B cell (primary cell): ENCODE measurements at regions not wholly inside any gene's neighbourhood (a gene's known extent, or its start where the extent isn't known, plus 50 kb on each side); places are given as distances from the start of the nearest gene placed in this dataset.

Experiments
- ATAC-seq: fragments of 200-7000 bp; cut with Tn5 transposase; one replicate; pipeline ENCODE4 v1.10.0; 2021; ENCODE audit warnings: low read depth, mild to moderate bottlenecking, moderate number of reproducible peaks, moderate library complexity
- CTCF ChIA-PET: fragments of 350-600 bp; sonication (Branson Sonifier 250); formaldehyde crosslinking; loops from one replicate; lab custom pipeline; 2021; ENCODE audit warnings: antibody characterized with exemption, inconsistent platforms; lab: Charles Lee
- POLR2A ChIA-PET: fragments of 350-600 bp; sonication (Branson Sonifier 250); formaldehyde crosslinking; loops from one replicate; lab custom pipeline; 2021; ENCODE audit warnings: antibody characterized with exemption; lab: Charles Lee
- DNase-seq: peaks from one replicate; pipeline ENCODE4 v3.0.0; 2013
- H2AFZ ChIP-seq: 2 replicates; pipeline ENCODE4 v1.6.1; 2012; ENCODE audit warnings: mild to moderate bottlenecking, low read depth, low read length; ENCODE audit not compliant: insufficient read depth, poor library complexity, severe bottlenecking
- H3K27ac ChIP-seq, 2 donors: 1 replicate in 1 of 2; 2 replicates in 1 of 2; pipeline ENCODE4 v1.5.1; 2012 to 2013; ENCODE audit warnings: low read length in 2 of 2, mild to moderate bottlenecking in 2 of 2, moderate library complexity in 1 of 2
- H3K27me3 ChIP-seq, 4 experiments: fragments of 200-600 bp in 1 of 4; sonication (generic) in 1 of 4; replicated peaks in 1 of 4; 1 replicate in 2 of 4; 2 replicates in 2 of 4; pipeline versions ENCODE4 v1.6.1 to v1.7.0; 2013 to 2016; ENCODE audit warnings: low read length in 3 of 4, mild to moderate bottlenecking in 2 of 4, mixed read lengths in 1 of 4, moderate library complexity in 1 of 4; ENCODE audit not compliant: insufficient read depth in 4 of 4, control insufficient read depth in 3 of 4; ENCODE audit errors: control extremely low read depth in 1 of 4
- H3K36me3 ChIP-seq, 2 experiments: replicated peaks in 1 of 2; 1 replicate in 1 of 2; 2 replicates in 1 of 2; pipeline versions ENCODE4 v1.6.1 to v1.7.1; 2013; ENCODE audit warnings: low read length in 1 of 2; ENCODE audit not compliant: insufficient read depth in 2 of 2, control insufficient read depth in 1 of 2; ENCODE audit errors: control extremely low read depth in 1 of 2, extremely low read depth in 1 of 2
- H3K4me1 ChIP-seq, 2 donors: fragments of 200-600 bp in 1 of 2; sonication (generic) in 1 of 2; 1 replicate in 1 of 2; 2 replicates in 1 of 2; pipeline versions ENCODE4 v1.5.1 to v1.6.1; 2013 to 2017; ENCODE audit warnings: low read length in 2 of 2; ENCODE audit not compliant: control insufficient read depth in 2 of 2, insufficient read depth in 2 of 2
- H3K4me2 ChIP-seq: replicated peaks from 2 replicates; pipeline ENCODE3; 2012; ENCODE audit warnings: mild to moderate bottlenecking, low read depth, low read length; ENCODE audit not compliant: poor library complexity, severe bottlenecking
- H3K4me3 ChIP-seq, 5 experiments: fragments of 200-600 bp in 1 of 5; sonication (generic) in 1 of 5; 1 replicate in 3 of 5; 2 replicates in 2 of 5; pipeline versions ENCODE4 v1.5.1 to v1.7.0; 2011 to 2016; ENCODE audit warnings: low read length in 4 of 5, mild to moderate bottlenecking in 4 of 5, low read depth in 2 of 5, control low read depth in 1 of 5, moderate library complexity in 1 of 5; ENCODE audit not compliant: insufficient read depth in 1 of 5; ENCODE audit errors: control extremely low read depth in 1 of 5, extremely low read depth in 1 of 5
- H3K79me2 ChIP-seq: fragments of 200-600 bp; sonication (generic); one replicate; pipeline ENCODE4 v1.6.0; 2016; ENCODE audit warnings: low read length; ENCODE audit not compliant: control insufficient read depth, insufficient read depth
- H3K9ac ChIP-seq: fragments of 200-600 bp; sonication (generic); 2 replicates; pipeline ENCODE4 v1.6.1; 2017; ENCODE audit warnings: mild to moderate bottlenecking, low read length, moderate library complexity
- H3K9me3 ChIP-seq, 3 donors: one replicate each; pipeline versions ENCODE4 v1.6.1 to v1.7.1; 2013; ENCODE audit warnings: low read length in 2 of 3; ENCODE audit not compliant: control insufficient read depth in 2 of 3, insufficient read depth in 1 of 3; ENCODE audit errors: control extremely low read depth in 1 of 3
- H4K20me1 ChIP-seq: 2 replicates; pipeline ENCODE4 v1.6.0; 2012; ENCODE audit warnings: mild to moderate bottlenecking, low read length; ENCODE audit not compliant: insufficient read depth, control insufficient read depth, poor library complexity, severe bottlenecking
- H3K27ac Mint-ChIP-seq: one replicate; pipeline ENCODE4 v1.8.0; 2021; ENCODE audit warnings: mixed read lengths
- H3K27me3 Mint-ChIP-seq: one replicate; pipeline ENCODE4 v1.8.0; 2021; ENCODE audit warnings: mixed read lengths
- H3K4me1 Mint-ChIP-seq: one replicate; pipeline ENCODE4 v1.8.0; 2021; ENCODE audit warnings: mixed read lengths
- H3K4me3 Mint-ChIP-seq: one replicate; pipeline ENCODE4 v1.8.0; 2021; ENCODE audit warnings: mixed read lengths
- H3K9me3 Mint-ChIP-seq: one replicate; pipeline ENCODE4 v1.8.0; 2022; ENCODE audit warnings: mixed read lengths; ENCODE audit not compliant: insufficient read depth
- EZH2 ChIP-seq: IDR thresholded peaks from 2 replicates; pipeline ENCODE4 v1.6.1; 2012; ENCODE audit warnings: borderline replicate concordance, low read depth, mild to moderate bottlenecking, moderate library complexity, low read length; ENCODE audit not compliant: insufficient read depth, poor library complexity, severe bottlenecking
- WGBS: methylation state at CpG from one replicate; pipeline ENCODE4 v1.1.5; 2013; ENCODE audit warnings: missing lambda C conversion rate; ENCODE audit not compliant: insufficient coverage; 5-methylcytosine and 5-hydroxymethylcytosine counted together
- intact Hi-C: fragments of 100-400 bp; cut with micrococcal nuclease; formaldehyde crosslinking; loops from one replicate; pipeline ENCODE4 v1.10.0; 2022
- TF ChIP-seq, protein P1 (sequence below): fragments of 200-600 bp; IDR thresholded peaks from one replicate; pipeline ENCODE4 v1.8.0; 2022; ENCODE audit warnings: antibody characterized with exemption, mild to moderate bottlenecking

DNA sequence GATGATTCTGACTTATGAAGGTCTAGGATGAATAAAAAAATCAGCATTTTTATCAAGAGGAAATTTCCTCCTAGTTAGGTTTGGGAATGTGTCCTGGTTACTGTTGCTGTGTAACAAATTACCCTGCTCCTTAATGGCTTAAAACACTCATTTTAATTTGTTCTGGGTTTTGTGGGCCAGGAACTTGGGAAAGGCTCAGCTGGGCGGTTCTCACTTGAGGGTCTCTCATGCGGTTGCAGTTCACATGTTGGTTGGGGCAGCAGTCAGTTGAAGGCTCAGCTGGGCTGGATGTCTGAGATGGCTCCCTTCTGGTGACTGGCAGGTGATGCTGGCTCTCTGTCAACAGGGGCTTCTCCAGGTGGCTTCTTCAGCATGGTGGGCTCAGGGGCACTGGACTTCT is 214.6 kb downstream of the RBM19 start:
- intact Hi-C loops = no loop called here
- DNase-seq (no peak), ATAC-seq (no peak)
- no peak overlapping the region for H2AFZ ChIP-seq
- no peaks in the 10 kb centered on the region for H3K4me1 ChIP-seq
- peaks cover 0 to 3% (median 0%) of the 10 kb centered on the region in 3 donors for H3K9me3 ChIP-seq
- peaks cover 0 to 9% (median 1%) of the 10 kb centered on the region in 4 experiments for H3K27me3 ChIP-seq
- H3K9me3 Mint-ChIP-seq = no peaks in the 10 kb centered on the region
- no peak overlapping the region for H3K4me2 ChIP-seq
- WGBS = 100% methylated on average over 2 of the region's 2 CpGs
- no peaks in the 10 kb centered on the region for H3K36me3 ChIP-seq
- H3K79me2 ChIP-seq = no peaks in the 10 kb centered on the region
- ChIA-PET CTCF (no interaction called here), POLR2A (no interaction called here)
- no peak overlapping the region for H3K4me3 Mint-ChIP-seq
- H3K27ac ChIP-seq = no peak overlapping the region
- peaks cover 29% of the 10 kb centered on the region for H3K27me3 Mint-ChIP-seq
- no peaks in the 10 kb centered on the region for H4K20me1 ChIP-seq
- H3K9ac ChIP-seq = no peak overlapping the region
- H3K4me1 Mint-ChIP-seq = no peaks in the 10 kb centered on the region
- H3K27ac Mint-ChIP-seq = no peak overlapping the region
- TF ChIP-seq, protein P1, sequence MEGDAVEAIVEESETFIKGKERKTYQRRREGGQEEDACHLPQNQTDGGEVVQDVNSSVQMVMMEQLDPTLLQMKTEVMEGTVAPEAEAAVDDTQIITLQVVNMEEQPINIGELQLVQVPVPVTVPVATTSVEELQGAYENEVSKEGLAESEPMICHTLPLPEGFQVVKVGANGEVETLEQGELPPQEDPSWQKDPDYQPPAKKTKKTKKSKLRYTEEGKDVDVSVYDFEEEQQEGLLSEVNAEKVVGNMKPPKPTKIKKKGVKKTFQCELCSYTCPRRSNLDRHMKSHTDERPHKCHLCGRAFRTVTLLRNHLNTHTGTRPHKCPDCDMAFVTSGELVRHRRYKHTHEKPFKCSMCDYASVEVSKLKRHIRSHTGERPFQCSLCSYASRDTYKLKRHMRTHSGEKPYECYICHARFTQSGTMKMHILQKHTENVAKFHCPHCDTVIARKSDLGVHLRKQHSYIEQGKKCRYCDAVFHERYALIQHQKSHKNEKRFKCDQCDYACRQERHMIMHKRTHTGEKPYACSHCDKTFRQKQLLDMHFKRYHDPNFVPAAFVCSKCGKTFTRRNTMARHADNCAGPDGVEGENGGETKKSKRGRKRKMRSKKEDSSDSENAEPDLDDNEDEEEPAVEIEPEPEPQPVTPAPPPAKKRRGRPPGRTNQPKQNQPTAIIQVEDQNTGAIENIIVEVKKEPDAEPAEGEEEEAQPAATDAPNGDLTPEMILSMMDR = no peak
- TF ChIP-seq EZH2 = no peak
- H3K4me3 ChIP-seq = no peak overlapping the region

DNA sequence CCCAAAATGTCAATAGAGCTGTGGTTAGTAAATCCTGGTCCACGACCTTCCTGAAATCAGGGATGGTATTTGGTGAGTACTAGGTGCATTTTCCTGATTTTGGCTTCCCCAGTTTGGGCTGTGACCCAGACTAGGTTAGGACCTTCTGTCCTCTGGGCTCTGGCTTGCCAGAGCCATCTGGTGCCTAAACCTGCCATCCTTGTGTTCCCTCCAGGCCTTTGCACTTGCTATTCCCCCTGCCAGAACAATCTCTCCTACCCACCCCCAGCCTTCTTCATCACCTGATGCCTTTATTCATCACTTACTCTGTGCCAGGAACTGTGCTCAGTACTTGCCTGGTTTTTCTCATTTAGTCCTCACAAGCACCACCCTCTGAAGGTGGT is 216.7 kb downstream of the RBM19 start:
- POLR2A ChIA-PET = no interaction called here

More for the DNA sequence above, 216.7 kb downstream of the RBM19 start:
- Mint-ChIP-seq H3K4me3 (no peak overlapping the region), H3K27ac (no peak overlapping the region), H3K9me3 (no peaks in the 10 kb centered on the region), H3K27me3 (peaks cover 43% of the 10 kb centered on the region), H3K4me1 (no peaks in the 10 kb centered on the region)
- no peak overlapping the region for H3K4me2 ChIP-seq
- H3K4me3 ChIP-seq = no peak overlapping the region
- H3K27ac ChIP-seq = no peak overlapping the region
- H4K20me1 ChIP-seq = no peaks in the 10 kb centered on the region
- DNase-seq (no peak), ATAC-seq (no peak)
- peaks cover 0 to 9% (median 1%) of the 10 kb centered on the region in 4 experiments for H3K27me3 ChIP-seq
- no peaks in the 10 kb centered on the region for H3K4me1 ChIP-seq
- peaks cover 0 to 3% (median 0%) of the 10 kb centered on the region in 3 donors for H3K9me3 ChIP-seq
- no peaks in the 10 kb centered on the region for H3K79me2 ChIP-seq
- WGBS = no CpG with 5 or more reads among the region's 1 CpG
- no peaks in the 10 kb centered on the region for H3K36me3 ChIP-seq
- intact Hi-C loops = no loop called here
- H3K9ac ChIP-seq = no peak overlapping the region
- TF ChIP-seq, protein P1 = no peak
- no peak for TF ChIP-seq EZH2
- H2AFZ ChIP-seq = no peak overlapping the region
- CTCF ChIA-PET = no interaction called here
